HL-60 (cell line): ENCODE measurements at regions not wholly inside any gene's neighbourhood (a gene's known extent, or its start where the extent isn't known, plus 50 kb on each side); places are given as distances from the start of the nearest gene placed in this dataset.

ENCODE experiments used
- DNase-seq, 2 experiments: peaks; one replicate each; pipeline ENCODE4 v3.0.0-alpha.2; 2010 to 2020; ENCODE audit warnings: low read depth in 1 of 2, low spot score in 1 of 2
- H3K27ac ChIP-seq: fragments of 250-450 bp; sonication (Bioruptor Pico); replicated peaks from 2 replicates; pipeline ENCODE4 v1.5.1; 2020; ENCODE audit warnings: mild to moderate bottlenecking, moderate library complexity
- H3K27me3 ChIP-seq: fragments of 250-450 bp; sonication (Bioruptor Pico); 2 replicates; pipeline ENCODE4 v1.5.1; 2021; ENCODE audit warnings: mild to moderate bottlenecking, moderate library complexity; ENCODE audit not compliant: insufficient read depth, poor library complexity, severe bottlenecking
- H3K4me3 ChIP-seq: replicated peaks from 2 replicates; pipeline ENCODE4 v1.5.1; 2011; ENCODE audit warnings: mild to moderate bottlenecking, control low read depth, low read length; ENCODE audit not compliant: insufficient read depth
- GABPA ChIP-seq: IDR thresholded peaks from 2 replicates; pipeline ENCODE4 v1.6.1; 2012; ENCODE audit warnings: low read depth
- POLR2AphosphoS5 ChIP-seq: IDR thresholded peaks from 2 replicates; pipeline ENCODE4 v1.6.1; 2012; ENCODE audit warnings: low read depth
- SPI1 ChIP-seq: IDR thresholded peaks from 2 replicates; pipeline ENCODE4 v1.6.1; 2012; ENCODE audit warnings: low read depth, mild to moderate bottlenecking, borderline replicate concordance
- TF ChIP-seq, protein P1 (sequence below): IDR thresholded peaks from one replicate; pipeline ENCODE4 v1.5.1; 2011; ENCODE audit warnings: low read length, control low read depth, inconsistent platforms; ENCODE audit not compliant: insufficient read depth
- TF ChIP-seq, protein P2 (sequence below): IDR thresholded peaks from 2 replicates; pipeline ENCODE4 v1.6.1; 2012; ENCODE audit warnings: low read depth; ENCODE audit not compliant: insufficient replicate concordance

- no peak for DNase-seq
- TF ChIP-seq POLR2AphosphoS5 (no peak), GABPA (no peak), SPI1 (no peak)
- TF ChIP-seq, protein P1, sequence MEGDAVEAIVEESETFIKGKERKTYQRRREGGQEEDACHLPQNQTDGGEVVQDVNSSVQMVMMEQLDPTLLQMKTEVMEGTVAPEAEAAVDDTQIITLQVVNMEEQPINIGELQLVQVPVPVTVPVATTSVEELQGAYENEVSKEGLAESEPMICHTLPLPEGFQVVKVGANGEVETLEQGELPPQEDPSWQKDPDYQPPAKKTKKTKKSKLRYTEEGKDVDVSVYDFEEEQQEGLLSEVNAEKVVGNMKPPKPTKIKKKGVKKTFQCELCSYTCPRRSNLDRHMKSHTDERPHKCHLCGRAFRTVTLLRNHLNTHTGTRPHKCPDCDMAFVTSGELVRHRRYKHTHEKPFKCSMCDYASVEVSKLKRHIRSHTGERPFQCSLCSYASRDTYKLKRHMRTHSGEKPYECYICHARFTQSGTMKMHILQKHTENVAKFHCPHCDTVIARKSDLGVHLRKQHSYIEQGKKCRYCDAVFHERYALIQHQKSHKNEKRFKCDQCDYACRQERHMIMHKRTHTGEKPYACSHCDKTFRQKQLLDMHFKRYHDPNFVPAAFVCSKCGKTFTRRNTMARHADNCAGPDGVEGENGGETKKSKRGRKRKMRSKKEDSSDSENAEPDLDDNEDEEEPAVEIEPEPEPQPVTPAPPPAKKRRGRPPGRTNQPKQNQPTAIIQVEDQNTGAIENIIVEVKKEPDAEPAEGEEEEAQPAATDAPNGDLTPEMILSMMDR = no peak
- TF ChIP-seq, protein P2, sequence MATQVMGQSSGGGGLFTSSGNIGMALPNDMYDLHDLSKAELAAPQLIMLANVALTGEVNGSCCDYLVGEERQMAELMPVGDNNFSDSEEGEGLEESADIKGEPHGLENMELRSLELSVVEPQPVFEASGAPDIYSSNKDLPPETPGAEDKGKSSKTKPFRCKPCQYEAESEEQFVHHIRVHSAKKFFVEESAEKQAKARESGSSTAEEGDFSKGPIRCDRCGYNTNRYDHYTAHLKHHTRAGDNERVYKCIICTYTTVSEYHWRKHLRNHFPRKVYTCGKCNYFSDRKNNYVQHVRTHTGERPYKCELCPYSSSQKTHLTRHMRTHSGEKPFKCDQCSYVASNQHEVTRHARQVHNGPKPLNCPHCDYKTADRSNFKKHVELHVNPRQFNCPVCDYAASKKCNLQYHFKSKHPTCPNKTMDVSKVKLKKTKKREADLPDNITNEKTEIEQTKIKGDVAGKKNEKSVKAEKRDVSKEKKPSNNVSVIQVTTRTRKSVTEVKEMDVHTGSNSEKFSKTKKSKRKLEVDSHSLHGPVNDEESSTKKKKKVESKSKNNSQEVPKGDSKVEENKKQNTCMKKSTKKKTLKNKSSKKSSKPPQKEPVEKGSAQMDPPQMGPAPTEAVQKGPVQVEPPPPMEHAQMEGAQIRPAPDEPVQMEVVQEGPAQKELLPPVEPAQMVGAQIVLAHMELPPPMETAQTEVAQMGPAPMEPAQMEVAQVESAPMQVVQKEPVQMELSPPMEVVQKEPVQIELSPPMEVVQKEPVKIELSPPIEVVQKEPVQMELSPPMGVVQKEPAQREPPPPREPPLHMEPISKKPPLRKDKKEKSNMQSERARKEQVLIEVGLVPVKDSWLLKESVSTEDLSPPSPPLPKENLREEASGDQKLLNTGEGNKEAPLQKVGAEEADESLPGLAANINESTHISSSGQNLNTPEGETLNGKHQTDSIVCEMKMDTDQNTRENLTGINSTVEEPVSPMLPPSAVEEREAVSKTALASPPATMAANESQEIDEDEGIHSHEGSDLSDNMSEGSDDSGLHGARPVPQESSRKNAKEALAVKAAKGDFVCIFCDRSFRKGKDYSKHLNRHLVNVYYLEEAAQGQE = no peak
- no peak overlapping the region for H3K27ac ChIP-seq
- H3K4me3 ChIP-seq = no peak overlapping the region
- H3K27me3 ChIP-seq = no peaks in the 10 kb centered on the region
These were observed 243.5 kb downstream of the SHOX start for GRCh38 chrX:874061-874460.

GRCh38 chrX:873016-873415 lies 242.4 kb downstream of the SHOX start:
- Histone ChIP-seq H3K4me3 (no peak overlapping the region), H3K27ac (no peak overlapping the region), H3K27me3 (no peaks in the 10 kb centered on the region)
- DNase-seq = no peak
- TF ChIP-seq POLR2AphosphoS5 = no peak
- TF ChIP-seq, protein P2 = no peak
- TF ChIP-seq, protein P1 = no peak
- TF ChIP-seq GABPA = no peak
- no peak for TF ChIP-seq SPI1

DNA sequence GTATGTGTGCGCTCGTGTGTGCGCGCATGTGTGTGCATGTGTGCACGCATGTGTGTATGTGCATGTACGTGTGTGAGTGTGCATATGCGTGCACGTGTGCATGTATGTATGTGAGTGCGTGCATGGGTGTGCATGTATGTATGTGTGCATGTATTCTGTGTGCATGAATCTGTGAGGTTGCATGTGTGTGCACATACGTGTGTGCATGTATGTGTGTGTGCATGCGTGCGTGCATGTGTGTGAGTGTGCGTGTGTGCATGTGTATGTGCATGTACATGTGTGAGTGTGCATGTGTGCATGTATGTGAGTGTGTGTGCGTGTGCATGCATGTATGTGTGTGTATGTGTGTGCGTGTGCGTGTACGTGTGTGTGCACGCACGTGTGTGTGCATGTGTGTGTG lies 241.5 kb downstream of the SHOX start:
- TF ChIP-seq, protein P2 = no peak
- TF ChIP-seq POLR2AphosphoS5 (no peak), SPI1 (no peak), GABPA (no peak)
- TF ChIP-seq, protein P1 = no peak

More for the DNA sequence above, 241.5 kb downstream of the SHOX start:
- no peak overlapping the region for H3K27ac ChIP-seq
- no peak for DNase-seq
- H3K27me3 ChIP-seq = no peaks in the 10 kb centered on the region
- H3K4me3 ChIP-seq = no peak overlapping the region
